BJ (cell line): ENCODE measurements at regions not wholly inside any gene's neighbourhood (a gene's known extent, or its start where the extent isn't known, plus 50 kb on each side); places are given as distances from the start of the nearest gene placed in this dataset.

Experiments
- CTCF ChIA-PET: fragments of 350-600 bp; formaldehyde crosslinking; extraction: SDS; loops from one replicate; lab custom pipeline; 2021; ENCODE audit warnings: antibody characterized with exemption, inconsistent platforms; lab: Yijun Ruan, JAX
- POLR2A ChIA-PET: fragments of 300-600 bp; sonication (Branson Sonifier 250); formaldehyde crosslinking; extraction: SDS; loops from one replicate; lab custom pipeline; 2021; ENCODE audit warnings: antibody characterized with exemption; lab: Charles Lee
- DNase-seq: peaks from one replicate; pipeline ENCODE4 v3.0.0-alpha.2; 2011; ENCODE audit warnings: low read depth
- H3K27me3 ChIP-seq: 2 replicates; pipeline ENCODE4 v1.6.0; 2011; ENCODE audit warnings: low read length; ENCODE audit not compliant: control insufficient read depth, insufficient read depth
- H3K36me3 ChIP-seq: 2 replicates; pipeline ENCODE4 v1.5.1; 2011; ENCODE audit warnings: low read length; ENCODE audit not compliant: control insufficient read depth, insufficient read depth
- H3K4me3 ChIP-seq: 2 replicates; pipeline ENCODE4 v1.5.1; 2011; ENCODE audit warnings: low read depth, mild to moderate bottlenecking, control low read depth, low read length
- CTCF ChIP-seq: IDR thresholded peaks from 2 replicates; pipeline ENCODE4 v1.5.1; 2011; ENCODE audit warnings: low read depth, mild to moderate bottlenecking, control low read depth, inconsistent platforms, low read length, moderate library complexity; ENCODE audit not compliant: insufficient read depth

GRCh38 chr6:101294676-101295075 lies 98.8 kb upstream of the GRIK2 start:
- ChIA-PET POLR2A (no interaction called here), CTCF (no interaction called here)
- H3K27me3 ChIP-seq, result no peaks in the 10 kb centered on the region
- no peak for TF ChIP-seq CTCF
- DNase-seq, result no peak
- no peaks in the 10 kb centered on the region for H3K36me3 ChIP-seq
- H3K4me3 ChIP-seq, result no peak overlapping the region

GRCh38 chr6:101296169-101296960 lies 97.1 kb upstream of the GRIK2 start:
- Histone ChIP-seq H3K36me3 (no peaks in the 10 kb centered on the region), H3K27me3 (no peaks in the 10 kb centered on the region), H3K4me3 (no peak overlapping the region)
- ChIA-PET CTCF (no interaction called here), POLR2A (interaction anchor here (0.6 kb wide), 2 partner anchors 28 to 370 kb away, joined by 3 read pairs; no protein-coding TSS in a partner anchor)
- DNase-seq, result peak; percentile 83
- no peak for TF ChIP-seq CTCF

- no peak for TF ChIP-seq CTCF
- Histone ChIP-seq H3K27me3 (no peaks in the 10 kb centered on the region), H3K36me3 (no peaks in the 10 kb centered on the region), H3K4me3 (no peak overlapping the region)
- CTCF ChIA-PET, result no interaction called here
- DNase-seq, result no peak
- POLR2A ChIA-PET, result no interaction called here
Measured at GRCh38 chr6:101302593-101302992, 90.9 kb upstream of the GRIK2 start.

GRCh38 chr6:101303495-101303894 lies 90.0 kb upstream of the GRIK2 start:
- no peak for DNase-seq
- TF ChIP-seq CTCF, result no peak
- ChIA-PET POLR2A (no interaction called here), CTCF (no interaction called here)
- Histone ChIP-seq H3K27me3 (no peaks in the 10 kb centered on the region), H3K4me3 (no peak overlapping the region), H3K36me3 (no peaks in the 10 kb centered on the region)

- no peak for TF ChIP-seq CTCF
- CTCF ChIA-PET, result no interaction called here
- no peak for DNase-seq
- H3K27me3 ChIP-seq, result no peaks in the 10 kb centered on the region
- POLR2A ChIA-PET, result interaction anchor here (0.6 kb wide), 1 partner anchor 522 kb away, joined by 3 read pairs; no protein-coding TSS in a partner anchor
- H3K4me3 ChIP-seq, result no peak overlapping the region
- H3K36me3 ChIP-seq, result no peaks in the 10 kb centered on the region
Measured at GRCh38 chr6:101312652-101313051, 80.9 kb upstream of the GRIK2 start.
